ENCODE measurements at regions not wholly inside any gene's neighbourhood (a gene's known extent, or its start where the extent isn't known, plus 50 kb on each side); places are given as distances from the start of the nearest gene placed in this dataset.

GRCh38 chr4:152218576-152218975, 317.3 kb downstream of the FBXW7 start:
- DNase-seq (ENCODE audit: low spot score) = no peak
- ChIA-PET POLR2A (ENCODE audit: low non-redundant PET) (no interaction called here), CTCF (no interaction called here)
- H3K27ac ChIP-seq = no peak overlapping the region
- TF ChIP-seq, protein P1, sequence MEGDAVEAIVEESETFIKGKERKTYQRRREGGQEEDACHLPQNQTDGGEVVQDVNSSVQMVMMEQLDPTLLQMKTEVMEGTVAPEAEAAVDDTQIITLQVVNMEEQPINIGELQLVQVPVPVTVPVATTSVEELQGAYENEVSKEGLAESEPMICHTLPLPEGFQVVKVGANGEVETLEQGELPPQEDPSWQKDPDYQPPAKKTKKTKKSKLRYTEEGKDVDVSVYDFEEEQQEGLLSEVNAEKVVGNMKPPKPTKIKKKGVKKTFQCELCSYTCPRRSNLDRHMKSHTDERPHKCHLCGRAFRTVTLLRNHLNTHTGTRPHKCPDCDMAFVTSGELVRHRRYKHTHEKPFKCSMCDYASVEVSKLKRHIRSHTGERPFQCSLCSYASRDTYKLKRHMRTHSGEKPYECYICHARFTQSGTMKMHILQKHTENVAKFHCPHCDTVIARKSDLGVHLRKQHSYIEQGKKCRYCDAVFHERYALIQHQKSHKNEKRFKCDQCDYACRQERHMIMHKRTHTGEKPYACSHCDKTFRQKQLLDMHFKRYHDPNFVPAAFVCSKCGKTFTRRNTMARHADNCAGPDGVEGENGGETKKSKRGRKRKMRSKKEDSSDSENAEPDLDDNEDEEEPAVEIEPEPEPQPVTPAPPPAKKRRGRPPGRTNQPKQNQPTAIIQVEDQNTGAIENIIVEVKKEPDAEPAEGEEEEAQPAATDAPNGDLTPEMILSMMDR (conservative IDR thresholded peaks at IDR 0.05; ENCODE audit: low read depth) = no peak

DNA sequence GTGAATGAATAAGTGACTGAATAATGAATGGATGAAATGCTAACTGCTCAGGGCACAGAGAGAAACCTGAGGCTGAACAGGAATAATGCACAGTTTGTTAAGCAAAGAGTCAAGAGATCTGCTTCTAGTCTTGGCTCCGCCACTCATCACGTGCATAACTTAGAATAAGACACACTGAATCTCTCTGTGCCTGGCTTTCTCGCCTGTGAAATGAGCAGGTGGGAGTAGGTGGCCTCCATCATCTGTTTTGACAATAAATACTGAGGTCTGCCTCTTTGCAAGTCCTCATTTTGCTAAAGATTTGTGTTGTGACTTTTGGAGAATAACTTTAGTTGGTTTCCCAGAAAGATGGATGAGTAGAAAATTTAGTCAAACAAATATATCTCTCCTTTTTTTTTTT, 318.0 kb downstream of the FBXW7 start:
- no peak overlapping the region for H3K27ac ChIP-seq
- DNase-seq (ENCODE audit: low spot score) = no peak
- TF ChIP-seq, protein P1 (conservative IDR thresholded peaks at IDR 0.05; ENCODE audit: low read depth) = no peak
- ChIA-PET CTCF (no interaction called here), POLR2A (ENCODE audit: low non-redundant PET) (no interaction called here)

DNA sequence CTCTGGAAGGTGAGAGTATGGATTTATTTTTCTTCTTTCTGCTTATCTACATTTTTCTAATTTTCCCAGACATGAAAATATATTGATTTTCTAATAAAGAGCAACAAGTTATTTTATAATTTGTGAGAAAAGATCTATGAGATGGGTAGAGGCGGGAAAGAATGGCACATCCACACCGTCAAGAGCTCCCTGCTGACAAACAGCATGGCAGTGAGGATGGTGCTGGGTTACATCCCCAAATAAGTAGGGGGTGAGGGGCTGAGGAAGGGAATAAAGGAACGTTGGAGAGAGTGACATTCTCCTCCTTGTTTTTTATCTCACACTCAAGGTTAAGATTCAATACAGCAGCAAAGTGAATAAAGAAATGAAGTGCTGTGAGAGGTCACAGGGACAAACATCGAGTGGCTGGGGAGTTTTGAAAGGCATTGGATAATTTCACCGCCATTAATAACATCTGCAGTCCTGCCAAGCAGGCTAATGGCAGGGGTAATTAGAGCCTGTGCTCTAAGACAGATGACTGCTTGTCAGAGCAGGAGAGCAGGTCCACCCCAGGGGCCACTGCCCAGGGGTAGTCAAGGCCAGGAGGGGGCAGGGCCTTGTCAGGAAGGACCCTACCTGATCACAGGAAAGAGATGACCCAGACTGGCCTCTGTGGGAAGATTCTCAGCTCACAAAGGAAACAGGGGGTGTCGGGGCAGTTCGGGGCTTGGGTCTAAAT, 323.8 kb downstream of the FBXW7 start:
- H3K27ac ChIP-seq = no peak overlapping the region
- POLR2A ChIA-PET (ENCODE audit: low non-redundant PET) = no interaction called here
- CTCF ChIA-PET = interaction anchor here (0.6 kb wide), 1 partner anchor 136 kb away, joined by 3 read pairs; no protein-coding TSS in a partner anchor
- DNase-seq (ENCODE audit: low spot score) = no peak
- TF ChIP-seq, protein P1 (conservative IDR thresholded peaks at IDR 0.05; ENCODE audit: low read depth) = no peak

GRCh38 chr4:152209772-152210493, 326.0 kb downstream of the FBXW7 start:
- no peak overlapping the region for H3K27ac ChIP-seq
- CTCF ChIA-PET = interaction anchor here (0.6 kb wide), 1 partner anchor 90 kb away, joined by 3 read pairs; no protein-coding TSS in a partner anchor
- TF ChIP-seq, protein P1 (conservative IDR thresholded peaks at IDR 0.05; ENCODE audit: low read depth) = no peak
- POLR2A ChIA-PET (ENCODE audit: low non-redundant PET) = no interaction called here
- DNase-seq (ENCODE audit: low spot score) = no peak

DNA sequence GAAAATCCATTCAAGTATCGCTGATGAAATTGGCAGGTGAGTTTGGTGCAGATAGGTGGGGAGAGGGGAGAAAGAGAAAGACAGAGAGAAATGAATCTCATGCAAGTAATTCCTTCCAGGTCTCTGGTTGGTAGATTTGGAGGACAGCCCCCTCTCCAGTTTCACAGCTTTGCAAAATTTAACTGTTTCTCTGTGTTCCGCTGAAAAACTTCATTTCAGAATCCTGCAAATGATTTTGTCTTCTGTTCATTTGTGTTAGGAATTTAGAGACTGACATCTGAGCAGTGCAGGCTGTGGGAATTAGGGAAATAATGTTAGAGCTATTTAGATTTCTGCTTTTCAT, 328.5 kb downstream of the FBXW7 start:
- TF ChIP-seq, protein P1 (conservative IDR thresholded peaks at IDR 0.05; ENCODE audit: low read depth) = no peak
- DNase-seq (ENCODE audit: low spot score) = no peak
- no peak overlapping the region for H3K27ac ChIP-seq
- ChIA-PET POLR2A (ENCODE audit: low non-redundant PET) (no interaction called here), CTCF (no interaction called here)

GRCh38 chr4:152206646-152207377, 329.1 kb downstream of the FBXW7 start:
- CTCF ChIA-PET = interaction anchor here (0.6 kb wide), 1 partner anchor 1632 kb away, joined by 3 read pairs; no protein-coding TSS in a partner anchor
- DNase-seq (ENCODE audit: low spot score) = no peak
- TF ChIP-seq, protein P1 (conservative IDR thresholded peaks at IDR 0.05; ENCODE audit: low read depth) = no peak

More at GRCh38 chr4:152206646-152207377, 329.1 kb downstream of the FBXW7 start:
- H3K27ac ChIP-seq = no peak overlapping the region
- POLR2A ChIA-PET (ENCODE audit: low non-redundant PET) = no interaction called here
